HL-60 (cell line): ENCODE measurements at regions not wholly inside any gene's neighbourhood (a gene's known extent, or its start where the extent isn't known, plus 50 kb on each side); places are given as distances from the start of the nearest gene placed in this dataset.

Experiments used
- CTCF ChIP-seq: IDR thresholded peaks from one replicate; pipeline ENCODE4 v1.5.1; 2011; ENCODE audit warnings: low read length, control low read depth, inconsistent platforms; ENCODE audit not compliant: insufficient read depth
- GABPA ChIP-seq: IDR thresholded peaks from 2 replicates; pipeline ENCODE4 v1.6.1; 2012; ENCODE audit warnings: low read depth
- POLR2AphosphoS5 ChIP-seq: IDR thresholded peaks from 2 replicates; pipeline ENCODE4 v1.6.1; 2012; ENCODE audit warnings: low read depth

- no peak for TF ChIP-seq CTCF
- no peak for TF ChIP-seq POLR2AphosphoS5
- no peak for TF ChIP-seq GABPA
These were observed 120.9 kb upstream of the STK32A start for GRCh38 chr5:147113967-147114366.
